ENCODE measurements at regions not wholly inside any gene's neighbourhood (a gene's known extent, or its start where the extent isn't known, plus 50 kb on each side); places are given as distances from the start of the nearest gene placed in this dataset.
A peak's percentile ranks its signal among the peaks of the same experiment; 100 is the strongest.

GRCh38 chr17:72414967-72415853 is 294.4 kb downstream of the SOX9 start:
- H3K4me1 ChIP-seq (ENCODE audit: control insufficient read depth in 4 of 4, insufficient read depth in 4 of 4, low read length in 3 of 4): no peaks in the 10 kb centered on the region
- WGBS: 80% methylated on average over 9 of the region's 9 CpGs

DNA sequence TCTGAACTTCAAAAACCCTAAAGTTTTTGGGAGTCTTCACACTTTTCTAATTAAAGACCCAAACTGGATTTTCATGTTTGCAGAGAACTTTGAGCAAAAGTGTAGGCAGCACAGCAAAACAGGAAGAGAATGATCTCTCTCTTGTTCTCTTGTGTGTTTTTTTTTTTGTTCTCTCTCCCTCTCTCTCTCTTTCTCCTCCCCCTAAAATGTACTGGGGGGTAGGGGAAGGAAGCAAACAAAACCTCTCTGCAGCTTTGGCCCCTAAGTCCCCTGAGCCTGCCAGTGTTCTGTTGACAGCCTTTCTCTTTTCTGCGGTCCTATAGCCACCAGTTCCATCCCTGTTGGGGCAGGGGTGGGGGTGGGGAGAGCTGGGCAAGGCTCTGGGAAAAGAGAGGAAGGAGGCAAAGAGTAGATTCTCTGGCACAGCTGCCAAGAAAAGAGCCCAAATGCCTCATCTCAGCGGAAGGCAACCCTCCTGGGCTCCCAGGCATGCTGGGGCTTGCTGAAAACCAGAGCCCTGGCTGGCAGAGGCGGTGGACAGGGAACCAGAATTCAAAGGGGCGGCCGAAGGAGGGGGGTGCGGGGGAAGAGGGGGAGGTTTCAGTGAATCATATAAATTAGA is 295.3 kb downstream of the SOX9 start:
- no peak for DNase-seq (ENCODE audit: low spot score)
- 66% methylated on average over 6 of the region's 6 CpGs for WGBS
- no peak for TF ChIP-seq GABPA (IDR thresholded peaks at IDR 0.05 in 1 of 2, conservative IDR thresholded peaks at IDR 0.05 in 1 of 2)
- TF ChIP-seq NR2F2 (IDR thresholded peaks at IDR 0.05): no peak
- TF ChIP-seq, protein P1, sequence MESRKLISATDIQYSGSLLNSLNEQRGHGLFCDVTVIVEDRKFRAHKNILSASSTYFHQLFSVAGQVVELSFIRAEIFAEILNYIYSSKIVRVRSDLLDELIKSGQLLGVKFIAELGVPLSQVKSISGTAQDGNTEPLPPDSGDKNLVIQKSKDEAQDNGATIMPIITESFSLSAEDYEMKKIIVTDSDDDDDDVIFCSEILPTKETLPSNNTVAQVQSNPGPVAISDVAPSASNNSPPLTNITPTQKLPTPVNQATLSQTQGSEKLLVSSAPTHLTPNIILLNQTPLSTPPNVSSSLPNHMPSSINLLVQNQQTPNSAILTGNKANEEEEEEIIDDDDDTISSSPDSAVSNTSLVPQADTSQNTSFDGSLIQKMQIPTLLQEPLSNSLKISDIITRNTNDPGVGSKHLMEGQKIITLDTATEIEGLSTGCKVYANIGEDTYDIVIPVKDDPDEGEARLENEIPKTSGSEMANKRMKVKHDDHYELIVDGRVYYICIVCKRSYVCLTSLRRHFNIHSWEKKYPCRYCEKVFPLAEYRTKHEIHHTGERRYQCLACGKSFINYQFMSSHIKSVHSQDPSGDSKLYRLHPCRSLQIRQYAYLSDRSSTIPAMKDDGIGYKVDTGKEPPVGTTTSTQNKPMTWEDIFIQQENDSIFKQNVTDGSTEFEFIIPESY (IDR thresholded peaks at IDR 0.05): no peak
- TF ChIP-seq HNF4G (IDR thresholded peaks at IDR 0.05): no peak
- TF ChIP-seq RXRA (IDR thresholded peaks at IDR 0.05): no peak
- TF ChIP-seq YY1 (IDR thresholded peaks at IDR 0.05): no peak
- TF ChIP-seq REST (IDR thresholded peaks at IDR 0.05): no peak
- TF ChIP-seq FOXA2 (IDR thresholded peaks at IDR 0.05): no peak
- TF ChIP-seq MAX (IDR thresholded peaks at IDR 0.05): no peak
- no peak for TF ChIP-seq JUND (IDR thresholded peaks at IDR 0.05)
- TF ChIP-seq RAD21 (IDR thresholded peaks at IDR 0.05): no peak
- no peak for TF ChIP-seq FOXA1 (IDR thresholded peaks at IDR 0.05)
- TF ChIP-seq TAF1 (conservative IDR thresholded peaks at IDR 0.05): no peak
- Histone ChIP-seq H3K9ac (ENCODE audit: low read depth in 1 of 2, low read length in 2 of 2) (no peak overlapping the region), H3K27ac (ENCODE audit: low read depth in 1 of 2, low read length in 2 of 2) (no peak overlapping the region), H3K27me3 (ENCODE audit: control insufficient read depth in 4 of 4, insufficient read depth in 4 of 4, low read length in 3 of 4) (no peaks in the 10 kb centered on the region), H3K36me3 (ENCODE audit: control insufficient read depth in 4 of 4, insufficient read depth in 3 of 4, low read depth in 1 of 4, low read length in 3 of 4) (no peaks in the 10 kb centered on the region), H3K4me3 (ENCODE audit: low read depth in 1 of 3, low read length in 3 of 3) (no peak overlapping the region), H3K9me3 (ENCODE audit: control insufficient read depth in 4 of 4, low read length in 3 of 4) (peaks cover 2 to 11% (median 5%) of the 10 kb centered on the region in 4 donors), H3K4me1 (ENCODE audit: control insufficient read depth in 4 of 4, insufficient read depth in 4 of 4, low read length in 3 of 4) (no peaks in the 10 kb centered on the region)

More at GRCh38 chr17:72414967-72415853, 294.4 kb downstream of the SOX9 start:
- Histone ChIP-seq H3K9me3 (ENCODE audit: control insufficient read depth in 4 of 4, low read length in 3 of 4) (peaks cover 2 to 11% (median 5%) of the 10 kb centered on the region in 4 donors), H3K27me3 (ENCODE audit: control insufficient read depth in 4 of 4, insufficient read depth in 4 of 4, low read length in 3 of 4) (no peaks in the 10 kb centered on the region), H3K4me3 (ENCODE audit: low read depth in 1 of 3, low read length in 3 of 3) (no peak overlapping the region), H3K36me3 (ENCODE audit: control insufficient read depth in 4 of 4, insufficient read depth in 3 of 4, low read depth in 1 of 4, low read length in 3 of 4) (no peaks in the 10 kb centered on the region), H3K27ac (ENCODE audit: low read depth in 1 of 2, low read length in 2 of 2) (no peak overlapping the region), H3K9ac (ENCODE audit: low read depth in 1 of 2, low read length in 2 of 2) (no peak overlapping the region)
- DNase-seq (ENCODE audit: low spot score): no peak
- peak; percentile 43 for TF ChIP-seq NR2F2 (IDR thresholded peaks at IDR 0.05)
- no peak for TF ChIP-seq EGR1 (IDR thresholded peaks at IDR 0.05; ENCODE audit: low read depth in 2 of 2)

All from liver (tissue), 7 donors.